ENCODE measurements at regions not wholly inside any gene's neighbourhood (a gene's known extent, or its start where the extent isn't known, plus 50 kb on each side); places are given as distances from the start of the nearest gene placed in this dataset.

DNA sequence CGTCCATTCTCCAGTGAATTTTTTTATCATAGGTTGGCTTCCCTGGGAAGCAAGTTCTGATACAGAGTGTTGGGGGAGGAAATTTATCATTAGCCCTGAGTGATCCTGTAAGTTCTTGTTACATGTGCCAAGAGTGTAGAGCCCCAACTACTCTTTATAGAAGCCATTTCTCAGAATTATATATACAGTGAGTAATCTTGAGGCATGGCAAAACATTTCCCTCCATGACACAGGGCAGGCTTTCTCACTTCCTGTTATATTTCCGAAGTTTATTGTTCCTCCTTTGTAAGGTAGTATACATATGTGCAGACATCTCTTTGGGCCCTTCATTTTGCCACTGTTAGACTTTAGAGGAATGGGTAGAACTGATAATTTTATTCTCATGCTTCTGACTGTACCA, 484.7 kb upstream of the NRXN1 start:
- Histone ChIP-seq H4K20me1 (ENCODE audit: control insufficient read depth, insufficient read depth, low read depth, low read length) (no peaks in the 10 kb centered on the region), H3K4me1 (ENCODE audit: control insufficient read depth, low read length) (no peaks in the 10 kb centered on the region), H3K79me2 (ENCODE audit: control insufficient read depth, low read length) (no peaks in the 10 kb centered on the region), H3K9me3 (ENCODE audit: control insufficient read depth, insufficient read depth, low read length) (peaks cover 3% of the 10 kb centered on the region; the same call in 1 of the 2 replicates), H3K4me2 (ENCODE audit: low read length) (no peak overlapping the region), H3K27ac (ENCODE audit: low read depth, low read length) (no peak overlapping the region), H3K27me3 (ENCODE audit: control insufficient read depth, low read length) (no peaks in the 10 kb centered on the region), H3K36me3 (ENCODE audit: control insufficient read depth, low read length) (no peaks in the 10 kb centered on the region), H3K9me2 (replicated peaks; ENCODE audit: control insufficient read depth, low read length) (no peaks in the 10 kb centered on the region), H3K4me3 (ENCODE audit: low read length) (no peak overlapping the region), H3F3A (ENCODE audit: control insufficient read depth, insufficient read depth) (no peaks in the 10 kb centered on the region)
- TF ChIP-seq EZH2phosphoT487 (IDR thresholded peaks at IDR 0.05; ENCODE audit: borderline replicate concordance, low read length): no peak
- TF ChIP-seq, protein P1, sequence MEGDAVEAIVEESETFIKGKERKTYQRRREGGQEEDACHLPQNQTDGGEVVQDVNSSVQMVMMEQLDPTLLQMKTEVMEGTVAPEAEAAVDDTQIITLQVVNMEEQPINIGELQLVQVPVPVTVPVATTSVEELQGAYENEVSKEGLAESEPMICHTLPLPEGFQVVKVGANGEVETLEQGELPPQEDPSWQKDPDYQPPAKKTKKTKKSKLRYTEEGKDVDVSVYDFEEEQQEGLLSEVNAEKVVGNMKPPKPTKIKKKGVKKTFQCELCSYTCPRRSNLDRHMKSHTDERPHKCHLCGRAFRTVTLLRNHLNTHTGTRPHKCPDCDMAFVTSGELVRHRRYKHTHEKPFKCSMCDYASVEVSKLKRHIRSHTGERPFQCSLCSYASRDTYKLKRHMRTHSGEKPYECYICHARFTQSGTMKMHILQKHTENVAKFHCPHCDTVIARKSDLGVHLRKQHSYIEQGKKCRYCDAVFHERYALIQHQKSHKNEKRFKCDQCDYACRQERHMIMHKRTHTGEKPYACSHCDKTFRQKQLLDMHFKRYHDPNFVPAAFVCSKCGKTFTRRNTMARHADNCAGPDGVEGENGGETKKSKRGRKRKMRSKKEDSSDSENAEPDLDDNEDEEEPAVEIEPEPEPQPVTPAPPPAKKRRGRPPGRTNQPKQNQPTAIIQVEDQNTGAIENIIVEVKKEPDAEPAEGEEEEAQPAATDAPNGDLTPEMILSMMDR (IDR thresholded peaks at IDR 0.05; ENCODE audit: low read depth, low read length, poor library complexity, severe bottlenecking): no peak

DNA sequence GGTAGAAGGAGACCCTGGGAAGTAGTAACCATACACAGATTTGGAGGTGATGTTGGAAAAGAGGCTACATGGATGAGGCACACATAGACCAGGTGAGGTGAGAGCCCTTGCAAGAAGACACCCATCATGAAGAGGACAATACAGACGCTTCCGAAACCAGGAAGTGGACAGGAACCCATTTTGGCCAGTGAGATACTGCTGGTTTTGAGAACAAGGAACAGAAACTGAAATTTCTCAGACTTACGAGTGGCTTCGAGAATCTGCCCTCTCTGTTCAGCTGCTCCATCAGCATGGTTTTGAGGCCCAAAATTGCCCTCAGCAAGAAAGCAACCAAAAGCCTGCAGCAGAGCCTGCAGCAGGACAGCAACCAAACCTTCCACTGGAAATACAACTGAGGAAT, 479.1 kb upstream of the NRXN1 start:
- no peak overlapping the region for H3K4me3 ChIP-seq (ENCODE audit: low read length)
- H3K36me3 ChIP-seq (ENCODE audit: control insufficient read depth, low read length): no peaks in the 10 kb centered on the region
- no peaks in the 10 kb centered on the region for H3K27me3 ChIP-seq (ENCODE audit: control insufficient read depth, low read length)
- no peaks in the 10 kb centered on the region for H3K9me3 ChIP-seq (ENCODE audit: control insufficient read depth, insufficient read depth, low read length)
- no peak for TF ChIP-seq EZH2phosphoT487 (IDR thresholded peaks at IDR 0.05; ENCODE audit: borderline replicate concordance, low read length)
- TF ChIP-seq, protein P1 (IDR thresholded peaks at IDR 0.05; ENCODE audit: low read depth, low read length, poor library complexity, severe bottlenecking): no peak
- no peaks in the 10 kb centered on the region for H3K79me2 ChIP-seq (ENCODE audit: control insufficient read depth, low read length)
- H3K4me2 ChIP-seq (ENCODE audit: low read length): no peak overlapping the region
- H3K9me2 ChIP-seq (replicated peaks; ENCODE audit: control insufficient read depth, low read length): no peaks in the 10 kb centered on the region
- H3K27ac ChIP-seq (ENCODE audit: low read depth, low read length): no peak overlapping the region
- H3K4me1 ChIP-seq (ENCODE audit: control insufficient read depth, low read length): peaks cover 5% of the 10 kb centered on the region; the same call in 1 of the 2 replicates
- H4K20me1 ChIP-seq (ENCODE audit: control insufficient read depth, insufficient read depth, low read depth, low read length): no peaks in the 10 kb centered on the region
- H3F3A ChIP-seq (ENCODE audit: control insufficient read depth, insufficient read depth): no peaks in the 10 kb centered on the region

DNA sequence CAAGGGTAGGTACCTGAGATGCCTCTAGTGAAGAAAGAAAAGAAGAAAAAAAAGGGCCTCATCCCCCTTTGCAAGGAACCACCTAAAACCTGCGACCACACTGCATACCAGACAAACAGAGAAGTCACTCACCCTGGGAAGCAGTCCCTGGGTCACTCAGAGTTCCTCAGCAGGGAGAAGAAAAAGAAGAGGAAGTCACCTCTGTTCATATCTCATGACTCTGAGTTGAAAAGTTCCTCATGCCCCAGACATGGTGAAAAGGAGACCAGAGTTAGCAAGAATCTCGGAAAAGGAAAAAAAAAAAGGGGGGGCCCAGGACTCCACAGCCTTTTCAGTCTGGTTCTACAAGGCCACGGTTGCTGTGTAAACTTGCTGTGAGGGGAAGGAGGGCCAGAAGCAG, 478.4 kb upstream of the NRXN1 start:
- no peaks in the 10 kb centered on the region for H3K9me2 ChIP-seq (replicated peaks; ENCODE audit: control insufficient read depth, low read length)
- H3K27me3 ChIP-seq (ENCODE audit: control insufficient read depth, low read length): no peaks in the 10 kb centered on the region
- H3K27ac ChIP-seq (ENCODE audit: low read depth, low read length): no peak overlapping the region
- no peak overlapping the region for H3K4me3 ChIP-seq (ENCODE audit: low read length)
- peaks cover 3% of the 10 kb centered on the region; the same call in 1 of the 2 replicates for H3K9me3 ChIP-seq (ENCODE audit: control insufficient read depth, insufficient read depth, low read length)
- no peaks in the 10 kb centered on the region for H3F3A ChIP-seq (ENCODE audit: control insufficient read depth, insufficient read depth)
- no peaks in the 10 kb centered on the region for H3K36me3 ChIP-seq (ENCODE audit: control insufficient read depth, low read length)
- H3K4me1 ChIP-seq (ENCODE audit: control insufficient read depth, low read length): peaks cover 5% of the 10 kb centered on the region; the same call in 1 of the 2 replicates
- no peaks in the 10 kb centered on the region for H3K79me2 ChIP-seq (ENCODE audit: control insufficient read depth, low read length)
- H4K20me1 ChIP-seq (ENCODE audit: control insufficient read depth, insufficient read depth, low read depth, low read length): no peaks in the 10 kb centered on the region
- no peak overlapping the region for H3K4me2 ChIP-seq (ENCODE audit: low read length)
- no peak for TF ChIP-seq EZH2phosphoT487 (IDR thresholded peaks at IDR 0.05; ENCODE audit: borderline replicate concordance, low read length)
- TF ChIP-seq, protein P1 (IDR thresholded peaks at IDR 0.05; ENCODE audit: low read depth, low read length, poor library complexity, severe bottlenecking): no peak

Data from DOHH2 (cell line).